HCT116 (cell line): ENCODE measurements at regions not wholly inside any gene's neighbourhood (a gene's known extent, or its start where the extent isn't known, plus 50 kb on each side); places are given as distances from the start of the nearest gene placed in this dataset.

ENCODE experiments used
- ATAC-seq: fragments of 200-7000 bp; cut with Tn5 transposase; 2 replicates; pipeline ENCODE4 v1.9.1; 2020; ENCODE audit warnings: mild to moderate bottlenecking, moderate library complexity
- BruUV-seq: library from RNA; stranded (reverse); fragments of 400-500 nt; replicated peaks from 2 replicates; lab custom pipeline; 2021; lab: Mats Ljungman, UMichigan
- CTCF ChIA-PET: fragments of 300-600 bp; sonication (Branson Sonifier 250); formaldehyde crosslinking; loops from one replicate; lab custom pipeline; 2021; ENCODE audit warnings: antibody characterized with exemption; lab: Charles Lee
- POLR2A ChIA-PET: fragments of 300-600, 350-600 bp; sonication (Branson Sonifier 250); formaldehyde crosslinking; loops from one replicate; lab custom pipeline; 2021; ENCODE audit warnings: antibody characterized with exemption; lab: Charles Lee
- RAD21 ChIA-PET, 2 experiments: fragments of 300-600 bp; sonication (Branson Sonifier 250); formaldehyde crosslinking; loops; one replicate each; lab custom pipeline; 2023; ENCODE audit warnings: low total read pairs in 2 of 2; ENCODE audit not compliant: uncharacterized antibody in 2 of 2, unreplicated experiment in 2 of 2, low non-redundant PET in 1 of 2; lab: Charles Lee
- DNase-seq: peaks from one replicate; pipeline ENCODE4 v3.0.0-alpha.2; 2010; ENCODE audit warnings: low read depth, low spot score
- H2AFZ ChIP-seq: fragments of 200-600 bp; shearing (Covaris generic), sonication (generic); 2 replicates; pipeline ENCODE4 v1.6.1; 2017; ENCODE audit warnings: low read depth, mixed run types, mixed read lengths, antibody characterized with exemption, low read length; ENCODE audit not compliant: poor library complexity, severe bottlenecking
- H3K27ac ChIP-seq: 2 replicates; pipeline ENCODE4 v1.5.1; 2012; ENCODE audit warnings: low read depth, low read length
- H3K27me3 ChIP-seq: fragments of 200-600 bp; sonication (generic); 2 replicates; pipeline ENCODE4 v1.6.1; 2016; ENCODE audit warnings: mixed run types, low read length, mixed read lengths; ENCODE audit not compliant: insufficient read depth
- H3K36me3 ChIP-seq, 2 experiments: fragments of 200-500 bp in 1 of 2; fragments of 200-600 bp in 1 of 2; sonication (Bioruptor generic) in 1 of 2; sonication (generic) in 1 of 2; 2 replicates each; pipeline versions ENCODE4 v1.5.1 to v1.6.1; 2014 to 2016; ENCODE audit warnings: low read length in 2 of 2, inconsistent platforms in 1 of 2, mixed read lengths in 1 of 2, mixed run types in 1 of 2; ENCODE audit not compliant: insufficient read depth in 2 of 2, control insufficient read depth in 1 of 2
- H3K4me1 ChIP-seq, 2 experiments: fragments of 200-600 bp in 1 of 2; sonication (generic) in 1 of 2; 2 replicates each; pipeline versions ENCODE4 v1.5.1 to v1.6.1; 2012 to 2017; ENCODE audit warnings: low read length in 2 of 2, inconsistent platforms in 1 of 2, mild to moderate bottlenecking in 1 of 2, mixed read lengths in 1 of 2, mixed run types in 1 of 2, moderate library complexity in 1 of 2; ENCODE audit not compliant: insufficient read depth in 2 of 2, control insufficient read depth in 1 of 2
- H3K4me2 ChIP-seq: fragments of 200-600 bp; sonication (generic); 2 replicates; pipeline ENCODE4 v1.6.1; 2017; ENCODE audit warnings: mixed run types, low read length, mixed read lengths
- H3K4me3 ChIP-seq, 2 experiments: fragments of 200-600 bp in 1 of 2; sonication (generic) in 1 of 2; replicated peaks in 1 of 2; 2 replicates each; pipeline ENCODE4 v1.5.1; 2011 to 2016; ENCODE audit warnings: low read length in 2 of 2, control low read depth in 1 of 2, low read depth in 1 of 2, mild to moderate bottlenecking in 1 of 2, mixed read lengths in 1 of 2, mixed run types in 1 of 2
- H3K79me2 ChIP-seq: fragments of 200-600 bp; sonication (generic); 2 replicates; pipeline ENCODE4 v1.6.1; 2017; ENCODE audit warnings: mild to moderate bottlenecking, mixed run types, low read length, moderate library complexity, mixed read lengths; ENCODE audit not compliant: insufficient read depth
- H3K9ac ChIP-seq: fragments of 200-600 bp; sonication (generic); 2 replicates; pipeline ENCODE4 v1.6.1; 2016; ENCODE audit warnings: low read length, mixed read lengths
- H3K9me2 ChIP-seq: fragments of 200-600 bp; sonication (generic), shearing (Covaris generic); 2 replicates; pipeline ENCODE4 v1.6.1; 2017; ENCODE audit warnings: mixed run types, mild to moderate bottlenecking, moderate library complexity; ENCODE audit not compliant: insufficient read depth
- H3K9me3 ChIP-seq, 2 experiments: fragments of 200-500 bp in 1 of 2; fragments of 200-600 bp in 1 of 2; sonication (Bioruptor generic) in 1 of 2; sonication (generic) in 1 of 2; 2 replicates each; pipeline ENCODE4 v1.6.1; 2014 to 2017; ENCODE audit warnings: low read length in 2 of 2, mixed read lengths in 2 of 2, inconsistent platforms in 1 of 2, low read depth in 1 of 2, mild to moderate bottlenecking in 1 of 2, mixed run types in 1 of 2, moderate library complexity in 1 of 2; ENCODE audit not compliant: control insufficient read depth in 1 of 2, insufficient read depth in 1 of 2
- H4K20me1 ChIP-seq: fragments of 200-600 bp; sonication (generic), shearing (Covaris generic); 2 replicates; pipeline ENCODE4 v1.6.1; 2017; ENCODE audit warnings: mixed run types, mild to moderate bottlenecking, moderate library complexity; ENCODE audit not compliant: insufficient read depth
- CEBPB ChIP-seq: IDR thresholded peaks from 2 replicates; pipeline ENCODE4 v1.6.1; 2012; ENCODE audit warnings: low read depth
- EGR1 ChIP-seq: IDR thresholded peaks from 2 replicates; pipeline ENCODE4 v1.6.1; 2012; ENCODE audit warnings: low read depth
- ELF1 ChIP-seq: IDR thresholded peaks from 2 replicates; pipeline ENCODE4 v1.6.1; 2012; ENCODE audit warnings: low read depth, borderline replicate concordance
- EZH2phosphoT487 ChIP-seq: fragments of 200-600 bp; IDR thresholded peaks from 2 replicates; pipeline ENCODE4 v1.6.1; 2018; ENCODE audit warnings: antibody characterized with exemption, borderline replicate concordance
- FOSL1 ChIP-seq: IDR thresholded peaks from 2 replicates; pipeline ENCODE4 v1.6.1; 2012; ENCODE audit warnings: low read depth
- JUND ChIP-seq: IDR thresholded peaks from 2 replicates; pipeline ENCODE4 v1.6.1; 2012
- POLR2AphosphoS5 ChIP-seq: IDR thresholded peaks from 2 replicates; pipeline ENCODE4 v1.6.1; 2011; ENCODE audit warnings: mild to moderate bottlenecking, low read depth, low read length, moderate library complexity
- RAD21 ChIP-seq: IDR thresholded peaks from 2 replicates; pipeline ENCODE4 v1.6.1; 2012; ENCODE audit warnings: low read depth, mild to moderate bottlenecking
- SIN3A ChIP-seq: IDR thresholded peaks from 2 replicates; pipeline ENCODE4 v1.6.1; 2012; ENCODE audit warnings: low read depth
- SRF ChIP-seq: IDR thresholded peaks from 2 replicates; pipeline ENCODE4 v1.6.1; 2012; ENCODE audit warnings: low read depth
- intact Hi-C: fragments of 100-400 bp; cut with micrococcal nuclease; formaldehyde crosslinking; loops from 2 replicates; pipeline ENCODE4 v1.10.0; 2022
- TF ChIP-seq, protein P1 (sequence below), 3 experiments: fragments of 200-600 bp in 1 of 3; sonication (generic) in 1 of 3; IDR thresholded peaks in 2 of 3; conservative IDR thresholded peaks in 1 of 3; 2 replicates each; pipeline ENCODE4 v1.5.1; 2012 to 2017; ENCODE audit warnings: low read depth in 2 of 3, low read length in 2 of 3, antibody characterized with exemption in 1 of 3, borderline replicate concordance in 1 of 3, control low read depth in 1 of 3, mild to moderate bottlenecking in 1 of 3, mixed read lengths in 1 of 3, mixed run types in 1 of 3, moderate library complexity in 1 of 3; ENCODE audit not compliant: insufficient read depth in 1 of 3

- Histone ChIP-seq H3K4me2 (no peak overlapping the region), H3K79me2 (no peaks in the 10 kb centered on the region), H3K4me1 (no peaks in the 10 kb centered on the region), H3K27me3 (no peaks in the 10 kb centered on the region), H3K27ac (no peak overlapping the region), H3K36me3 (no peaks in the 10 kb centered on the region), H3K9me3 (no peaks in the 10 kb centered on the region), H2AFZ (no peak overlapping the region), H4K20me1 (no peaks in the 10 kb centered on the region)
- no peak for ATAC-seq
- POLR2A ChIA-PET, result no interaction called here
- intact Hi-C loops, result no loop called here
- BruUV-seq, result no TSS peak
- DNase-seq, result no peak
- no peak for TF ChIP-seq JUND
- no peak for TF ChIP-seq FOSL1
- no peak for TF ChIP-seq SRF
- TF ChIP-seq CEBPB, result no peak
- TF ChIP-seq, all 23 proteins: peak for 0
- H3K4me3 ChIP-seq, result no peak overlapping the region
- ChIA-PET RAD21 (no interaction called here), CTCF (no interaction called here)
- H3K9me2 ChIP-seq, result no peaks in the 10 kb centered on the region
- no peak overlapping the region for H3K9ac ChIP-seq
These were observed 213.9 kb upstream of the SERP2 start for GRCh38 chr13:44159633-44160279.

DNA sequence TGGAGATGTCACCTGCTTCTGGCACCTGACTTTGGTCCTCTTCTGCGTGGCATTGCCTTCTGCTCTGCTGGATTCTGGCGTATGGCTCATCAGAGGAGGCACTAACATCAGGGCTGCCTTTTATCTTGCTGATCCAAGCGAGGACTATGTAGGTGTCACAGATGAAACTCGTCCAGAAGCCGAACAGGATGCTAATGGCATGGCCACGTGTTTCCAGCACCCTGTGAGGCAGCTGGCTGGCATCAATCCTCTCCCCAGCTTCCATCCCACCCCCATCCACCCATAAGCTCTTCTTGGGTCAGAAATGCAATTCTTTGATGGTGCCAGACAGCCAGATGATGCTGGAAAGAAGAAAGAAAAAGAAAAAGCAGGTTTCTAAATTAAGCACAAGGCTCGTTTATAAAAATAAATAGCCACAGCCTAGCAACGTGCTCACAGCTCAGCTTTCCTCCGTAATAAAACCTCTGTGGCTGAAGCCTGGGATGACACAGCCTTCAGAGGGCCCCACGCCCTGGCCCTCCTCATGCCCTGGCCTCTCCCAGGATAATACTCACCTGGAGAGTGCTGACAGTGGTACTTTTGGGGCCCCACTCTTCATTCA lies 212.9 kb upstream of the SERP2 start:
- H3K4me1 ChIP-seq, result no peaks in the 10 kb centered on the region
- CTCF ChIA-PET, result no interaction called here
- H3K4me3 ChIP-seq, result no peak overlapping the region
- POLR2A ChIA-PET, result no interaction called here
- no TSS peak for BruUV-seq
- no peaks in the 10 kb centered on the region for H3K9me2 ChIP-seq
- H3K4me2 ChIP-seq, result no peak overlapping the region
- no peaks in the 10 kb centered on the region for H3K36me3 ChIP-seq
- no peaks in the 10 kb centered on the region for H4K20me1 ChIP-seq
- no peaks in the 10 kb centered on the region for H3K79me2 ChIP-seq
- no peak overlapping the region for H2AFZ ChIP-seq
- H3K9me3 ChIP-seq, result no peaks in the 10 kb centered on the region
- H3K27ac ChIP-seq, result no peak overlapping the region
- H3K27me3 ChIP-seq, result no peaks in the 10 kb centered on the region
- H3K9ac ChIP-seq, result no peak overlapping the region
- intact Hi-C loops, result no loop called here
- ATAC-seq (no peak), DNase-seq (no peak)
- RAD21 ChIA-PET, result no interaction called here
- TF ChIP-seq EZH2phosphoT487 (no peak), JUND (no peak), EGR1 (no peak), ELF1 (no peak), RAD21 (no peak), SIN3A (no peak), POLR2AphosphoS5 (no peak), SRF (no peak)
- TF ChIP-seq, protein P1, sequence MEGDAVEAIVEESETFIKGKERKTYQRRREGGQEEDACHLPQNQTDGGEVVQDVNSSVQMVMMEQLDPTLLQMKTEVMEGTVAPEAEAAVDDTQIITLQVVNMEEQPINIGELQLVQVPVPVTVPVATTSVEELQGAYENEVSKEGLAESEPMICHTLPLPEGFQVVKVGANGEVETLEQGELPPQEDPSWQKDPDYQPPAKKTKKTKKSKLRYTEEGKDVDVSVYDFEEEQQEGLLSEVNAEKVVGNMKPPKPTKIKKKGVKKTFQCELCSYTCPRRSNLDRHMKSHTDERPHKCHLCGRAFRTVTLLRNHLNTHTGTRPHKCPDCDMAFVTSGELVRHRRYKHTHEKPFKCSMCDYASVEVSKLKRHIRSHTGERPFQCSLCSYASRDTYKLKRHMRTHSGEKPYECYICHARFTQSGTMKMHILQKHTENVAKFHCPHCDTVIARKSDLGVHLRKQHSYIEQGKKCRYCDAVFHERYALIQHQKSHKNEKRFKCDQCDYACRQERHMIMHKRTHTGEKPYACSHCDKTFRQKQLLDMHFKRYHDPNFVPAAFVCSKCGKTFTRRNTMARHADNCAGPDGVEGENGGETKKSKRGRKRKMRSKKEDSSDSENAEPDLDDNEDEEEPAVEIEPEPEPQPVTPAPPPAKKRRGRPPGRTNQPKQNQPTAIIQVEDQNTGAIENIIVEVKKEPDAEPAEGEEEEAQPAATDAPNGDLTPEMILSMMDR (IDR thresholded peaks at IDR 0.05 in 2 of 3, conservative IDR thresholded peaks at IDR 0.05 in 1 of 3; ENCODE audit: borderline replicate concordance in 1 of 3, insufficient read depth in 1 of 3, low read depth in 2 of 3, low read length in 2 of 3), result no peak
- TF ChIP-seq, all 23 proteins: peak for 0
